Testis (tissue), 2 donors: ENCODE measurements at regions not wholly inside any gene's neighbourhood (a gene's known extent, or its start where the extent isn't known, plus 50 kb on each side); places are given as distances from the start of the nearest gene placed in this dataset.

Source experiments
- DNase-seq: peaks from one replicate; pipeline ENCODE4 v3.0.0-alpha.2; 2019
- H3K27ac ChIP-seq, 2 donors: fragments of 200-600 bp; sonication (generic); one replicate each; pipeline ENCODE4 v1.5.1; 2019
- H3K27me3 ChIP-seq: fragments of 200-600 bp; sonication (generic); one replicate; pipeline ENCODE4 v1.5.1; 2019
- H3K36me3 ChIP-seq: fragments of 200-600 bp; sonication (generic); one replicate; pipeline ENCODE4 v1.5.1; 2017; ENCODE audit warnings: low read depth; ENCODE audit errors: missing control alignments
- H3K4me1 ChIP-seq: fragments of 200-600 bp; sonication (generic); one replicate; pipeline ENCODE4 v1.5.1; 2019
- H3K4me3 ChIP-seq, 2 donors: fragments of 200-600 bp; sonication (generic); one replicate each; pipeline ENCODE4 v1.5.1; 2017 to 2019
- H3K9me3 ChIP-seq: fragments of 200-600 bp; sonication (generic); one replicate; pipeline ENCODE4 v1.5.1; 2017
- POLR2A ChIP-seq: fragments of 450-650 bp; IDR thresholded peaks from one replicate; pipeline ENCODE4 v1.6.1; 2017; ENCODE audit warnings: antibody characterized with exemption, mild to moderate bottlenecking, moderate library complexity
- WGBS, 2 donors: methylation state at CpG; one replicate each; pipeline ENCODE4 v1.1.5; 2018; 5-methylcytosine and 5-hydroxymethylcytosine counted together
- intact Hi-C: fragments of 100-400 bp; cut with DNase I; formaldehyde crosslinking; loops from one replicate; pipeline ENCODE4 v1.15.1; 2023; ENCODE audit warnings: low total_unique reads
- TF ChIP-seq, protein P1 (sequence below), 3 experiments: fragments of 450-650 bp in 2 of 3; fragments of 200-600 bp in 1 of 3; sonication (generic) in 1 of 3; IDR thresholded peaks; one replicate each; pipeline ENCODE4 v1.5.1; 2016 to 2019; ENCODE audit warnings: antibody characterized with exemption in 3 of 3, mild to moderate bottlenecking in 2 of 3, moderate library complexity in 1 of 3

DNA sequence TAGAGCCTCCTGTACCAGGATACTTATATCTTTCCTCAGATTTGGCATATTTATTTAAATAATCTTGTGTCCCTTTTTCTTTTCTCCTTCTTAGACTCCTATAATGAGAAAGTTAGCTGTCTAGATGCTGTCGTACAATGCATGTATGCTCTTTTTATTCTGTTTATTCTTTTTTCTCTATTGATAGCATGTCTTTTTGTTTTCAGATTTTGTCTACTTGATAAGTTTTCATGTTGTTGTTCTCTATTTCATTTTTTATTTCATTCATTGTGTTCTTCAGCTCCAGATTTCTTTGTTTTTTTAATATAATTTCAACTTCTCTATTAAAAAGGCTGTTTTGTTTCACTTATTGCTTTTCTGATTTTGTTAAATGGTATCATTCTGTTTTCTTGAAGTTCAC is 674.3 kb upstream of the POU3F3 start:
- Histone ChIP-seq H3K27ac (no peak overlapping the region), H3K4me3 (no peak overlapping the region), H3K4me1 (no peaks in the 10 kb centered on the region), H3K36me3 (no peaks in the 10 kb centered on the region), H3K9me3 (no peaks in the 10 kb centered on the region), H3K27me3 (no peaks in the 10 kb centered on the region)
- TF ChIP-seq, protein P1, sequence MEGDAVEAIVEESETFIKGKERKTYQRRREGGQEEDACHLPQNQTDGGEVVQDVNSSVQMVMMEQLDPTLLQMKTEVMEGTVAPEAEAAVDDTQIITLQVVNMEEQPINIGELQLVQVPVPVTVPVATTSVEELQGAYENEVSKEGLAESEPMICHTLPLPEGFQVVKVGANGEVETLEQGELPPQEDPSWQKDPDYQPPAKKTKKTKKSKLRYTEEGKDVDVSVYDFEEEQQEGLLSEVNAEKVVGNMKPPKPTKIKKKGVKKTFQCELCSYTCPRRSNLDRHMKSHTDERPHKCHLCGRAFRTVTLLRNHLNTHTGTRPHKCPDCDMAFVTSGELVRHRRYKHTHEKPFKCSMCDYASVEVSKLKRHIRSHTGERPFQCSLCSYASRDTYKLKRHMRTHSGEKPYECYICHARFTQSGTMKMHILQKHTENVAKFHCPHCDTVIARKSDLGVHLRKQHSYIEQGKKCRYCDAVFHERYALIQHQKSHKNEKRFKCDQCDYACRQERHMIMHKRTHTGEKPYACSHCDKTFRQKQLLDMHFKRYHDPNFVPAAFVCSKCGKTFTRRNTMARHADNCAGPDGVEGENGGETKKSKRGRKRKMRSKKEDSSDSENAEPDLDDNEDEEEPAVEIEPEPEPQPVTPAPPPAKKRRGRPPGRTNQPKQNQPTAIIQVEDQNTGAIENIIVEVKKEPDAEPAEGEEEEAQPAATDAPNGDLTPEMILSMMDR (IDR thresholded peaks at IDR 0.05), result no peak
- TF ChIP-seq POLR2A, result no peak
- DNase-seq, result no peak
- intact Hi-C loops, result no loop called here
- WGBS, 2 donors, result 92 to 94% methylated on average over 1 of the region's 1 CpG

DNA sequence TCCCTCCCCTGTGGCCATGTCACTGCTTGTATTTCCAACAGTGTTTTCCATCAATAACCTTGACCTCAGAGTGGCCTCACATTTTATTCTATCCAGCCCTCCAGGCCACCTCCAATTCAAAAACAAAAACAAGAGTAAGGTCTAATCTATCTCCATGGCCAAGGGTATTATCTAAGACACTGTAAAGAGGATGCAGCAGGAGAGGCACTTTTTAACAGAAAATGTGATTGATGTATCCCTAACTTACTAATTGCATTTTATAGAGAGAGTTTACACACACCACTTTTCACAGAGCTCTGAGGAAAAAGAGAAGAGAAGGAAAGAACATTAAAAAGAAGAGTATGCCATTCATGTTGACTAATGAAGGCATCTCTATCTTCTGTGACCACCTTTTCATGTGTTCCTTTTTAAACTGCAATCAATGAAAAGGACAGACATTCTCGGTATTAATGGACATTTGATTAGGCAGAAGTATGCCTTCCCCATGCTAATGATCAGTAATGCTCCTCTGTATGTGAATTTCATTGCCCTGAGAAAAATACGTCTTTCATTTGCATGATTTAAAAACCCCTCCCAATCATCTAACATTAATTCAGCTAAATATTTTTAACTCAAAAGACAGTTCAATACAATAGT is 653.3 kb upstream of the POU3F3 start:
- Histone ChIP-seq H3K4me3 (no peak overlapping the region), H3K27me3 (no peaks in the 10 kb centered on the region), H3K9me3 (no peaks in the 10 kb centered on the region), H3K27ac (no peak overlapping the region), H3K4me1 (no peaks in the 10 kb centered on the region), H3K36me3 (no peaks in the 10 kb centered on the region)
- WGBS, 2 donors, result 81 to 82% methylated on average over 2 of the region's 2 CpGs
- no peak for DNase-seq
- intact Hi-C loops, result no loop called here
- no peak for TF ChIP-seq POLR2A
- TF ChIP-seq, protein P1 (IDR thresholded peaks at IDR 0.05), result no peak

DNA sequence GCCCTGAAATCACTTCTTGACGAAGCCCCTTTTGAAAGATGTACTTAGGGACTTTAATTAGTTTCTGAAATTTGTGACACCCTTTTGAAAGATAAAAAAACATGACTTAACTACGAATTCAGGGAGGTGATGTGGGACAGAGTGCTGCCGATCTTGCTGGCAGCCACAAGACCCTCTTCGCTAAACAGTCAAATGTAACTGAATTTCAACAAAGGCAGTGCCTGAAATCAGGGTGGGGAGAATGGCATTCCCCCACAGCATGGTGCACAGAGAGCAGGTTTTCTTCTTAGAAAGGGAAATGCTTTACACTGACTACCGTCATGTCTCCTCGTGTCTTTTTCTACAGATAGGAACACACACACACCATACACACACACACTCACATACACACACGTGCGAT is 640.2 kb upstream of the POU3F3 start:
- no peaks in the 10 kb centered on the region for H3K4me1 ChIP-seq
- no peak overlapping the region for H3K4me3 ChIP-seq
- H3K36me3 ChIP-seq, result no peaks in the 10 kb centered on the region
- 76 to 80% methylated on average over 8 of the region's 8 CpGs for WGBS, 2 donors
- no peak overlapping the region for H3K27ac ChIP-seq
- DNase-seq, result no peak
- H3K27me3 ChIP-seq, result no peaks in the 10 kb centered on the region
- TF ChIP-seq, protein P1 (IDR thresholded peaks at IDR 0.05), result no peak
- no peak for TF ChIP-seq POLR2A
- intact Hi-C loops, result no loop called here
- H3K9me3 ChIP-seq, result no peaks in the 10 kb centered on the region

DNA sequence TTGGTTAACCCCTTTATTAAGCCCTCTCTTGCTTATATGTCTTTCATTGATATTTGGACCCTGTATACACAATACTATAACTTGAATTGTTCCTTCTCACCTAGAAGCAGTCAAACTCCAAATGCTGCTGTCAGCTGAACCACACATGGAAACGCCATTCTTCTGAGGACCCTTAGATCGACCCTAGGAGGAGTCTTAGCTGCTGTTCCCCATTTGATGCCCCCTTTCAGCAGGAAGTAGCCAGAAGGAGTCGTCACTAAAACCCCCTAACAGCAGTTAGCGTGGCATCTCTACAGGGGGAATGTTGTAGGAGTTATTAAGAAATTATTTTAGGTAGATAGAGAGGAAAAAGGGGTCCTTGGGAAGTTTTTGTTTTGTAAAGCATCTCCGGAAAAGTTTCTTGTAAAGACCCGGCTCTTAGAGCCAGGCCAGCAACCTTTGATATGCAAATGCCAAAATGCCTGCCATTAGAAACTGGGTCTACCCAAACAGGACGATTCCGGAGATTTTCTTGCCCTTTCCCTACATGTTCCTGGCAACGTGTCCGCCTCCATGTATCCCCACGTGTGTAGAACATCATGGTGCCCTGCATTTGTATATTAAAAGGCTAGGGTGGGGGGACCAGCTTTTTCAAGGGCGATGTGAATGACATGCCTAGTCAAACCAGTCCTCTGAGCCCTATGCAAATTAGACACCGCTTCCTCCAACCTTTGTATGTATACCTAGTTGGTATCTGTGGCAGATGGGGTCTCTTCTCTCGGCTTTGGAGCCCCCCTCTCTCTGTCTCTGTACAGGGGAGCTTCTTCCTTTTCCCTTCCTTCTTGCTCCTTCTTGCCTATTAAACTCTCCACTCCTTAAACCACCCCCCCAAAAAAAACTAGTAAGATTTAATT is 638.4 kb upstream of the POU3F3 start:
- 34 to 38% methylated on average over 14 of the region's 14 CpGs for WGBS, 2 donors
- H3K27ac ChIP-seq, result no peak overlapping the region
- no peak overlapping the region for H3K4me3 ChIP-seq
- no peaks in the 10 kb centered on the region for H3K4me1 ChIP-seq
- no peaks in the 10 kb centered on the region for H3K27me3 ChIP-seq
- no peaks in the 10 kb centered on the region for H3K9me3 ChIP-seq
- no peak for DNase-seq
- TF ChIP-seq, protein P1 (IDR thresholded peaks at IDR 0.05), result no peak
- TF ChIP-seq POLR2A, result no peak
- intact Hi-C loops, result no loop called here
- H3K36me3 ChIP-seq, result no peaks in the 10 kb centered on the region
